ENCODE measurements at regions not wholly inside any gene's neighbourhood (a gene's known extent, or its start where the extent isn't known, plus 50 kb on each side); places are given as distances from the start of the nearest gene placed in this dataset.

DNA sequence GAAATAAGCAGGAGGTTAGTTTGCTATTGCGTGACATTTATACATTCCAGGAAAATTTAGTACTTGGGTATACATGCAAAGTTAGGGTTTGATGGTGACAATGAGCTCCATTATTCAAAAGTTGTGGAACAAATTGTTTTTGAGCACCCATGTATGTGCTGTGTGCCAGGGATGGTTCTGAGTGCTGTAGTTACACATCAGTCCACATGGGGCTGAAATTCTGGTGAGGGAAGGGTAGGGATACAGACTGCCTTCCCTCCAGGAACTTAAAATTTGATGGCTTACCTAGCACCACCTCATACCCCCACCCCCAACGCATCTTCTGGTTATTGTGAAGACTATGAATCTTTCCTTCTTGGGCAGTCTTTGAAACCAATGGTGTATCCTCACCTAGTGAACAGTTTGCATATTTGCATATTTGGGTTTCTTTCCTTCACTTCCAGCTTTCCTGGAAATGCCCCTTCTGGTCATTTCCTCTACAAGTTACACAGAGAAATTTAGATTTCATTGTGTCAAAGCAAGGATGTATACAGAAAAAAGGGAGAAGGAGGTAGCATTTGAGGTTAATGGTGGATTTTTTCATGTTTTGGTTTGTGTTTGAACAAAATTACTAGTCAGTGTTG, 222.0 kb upstream of the IL12A start:
- no peak for DNase-seq
- no peak for TF ChIP-seq POLR2AphosphoS5 (IDR thresholded peaks at IDR 0.05)
- TF ChIP-seq, protein P1, sequence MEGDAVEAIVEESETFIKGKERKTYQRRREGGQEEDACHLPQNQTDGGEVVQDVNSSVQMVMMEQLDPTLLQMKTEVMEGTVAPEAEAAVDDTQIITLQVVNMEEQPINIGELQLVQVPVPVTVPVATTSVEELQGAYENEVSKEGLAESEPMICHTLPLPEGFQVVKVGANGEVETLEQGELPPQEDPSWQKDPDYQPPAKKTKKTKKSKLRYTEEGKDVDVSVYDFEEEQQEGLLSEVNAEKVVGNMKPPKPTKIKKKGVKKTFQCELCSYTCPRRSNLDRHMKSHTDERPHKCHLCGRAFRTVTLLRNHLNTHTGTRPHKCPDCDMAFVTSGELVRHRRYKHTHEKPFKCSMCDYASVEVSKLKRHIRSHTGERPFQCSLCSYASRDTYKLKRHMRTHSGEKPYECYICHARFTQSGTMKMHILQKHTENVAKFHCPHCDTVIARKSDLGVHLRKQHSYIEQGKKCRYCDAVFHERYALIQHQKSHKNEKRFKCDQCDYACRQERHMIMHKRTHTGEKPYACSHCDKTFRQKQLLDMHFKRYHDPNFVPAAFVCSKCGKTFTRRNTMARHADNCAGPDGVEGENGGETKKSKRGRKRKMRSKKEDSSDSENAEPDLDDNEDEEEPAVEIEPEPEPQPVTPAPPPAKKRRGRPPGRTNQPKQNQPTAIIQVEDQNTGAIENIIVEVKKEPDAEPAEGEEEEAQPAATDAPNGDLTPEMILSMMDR (IDR thresholded peaks at IDR 0.05 in 8 of 11, conservative IDR thresholded peaks at IDR 0.05 in 3 of 11): peak in 4 of 11 experiments; percentile 14 to 42 (median 26)
- H3K9me3 ChIP-seq: no peaks in the 10 kb centered on the region
- peak overlapping the region in 1 of 8 donors; percentile 83 for H3K4me3 ChIP-seq
- intact Hi-C loops (cut with DNase I; ENCODE audit: low total_unique reads): no loop called here
- H3K27ac ChIP-seq: no peak overlapping the region
- peaks cover 0 to 50% (median 37%) of the 10 kb centered on the region in 6 donors for H3K4me1 ChIP-seq
- H3K36me3 ChIP-seq: no peaks in the 10 kb centered on the region
- 89 to 96% (median 94%) methylated on average over 2 of the region's 2 CpGs for WGBS, 5 donors
- H3K27me3 ChIP-seq (replicated peaks in 1 of 7): peaks cover 0 to 54% (median 30%) of the 10 kb centered on the region in 7 donors

DNA sequence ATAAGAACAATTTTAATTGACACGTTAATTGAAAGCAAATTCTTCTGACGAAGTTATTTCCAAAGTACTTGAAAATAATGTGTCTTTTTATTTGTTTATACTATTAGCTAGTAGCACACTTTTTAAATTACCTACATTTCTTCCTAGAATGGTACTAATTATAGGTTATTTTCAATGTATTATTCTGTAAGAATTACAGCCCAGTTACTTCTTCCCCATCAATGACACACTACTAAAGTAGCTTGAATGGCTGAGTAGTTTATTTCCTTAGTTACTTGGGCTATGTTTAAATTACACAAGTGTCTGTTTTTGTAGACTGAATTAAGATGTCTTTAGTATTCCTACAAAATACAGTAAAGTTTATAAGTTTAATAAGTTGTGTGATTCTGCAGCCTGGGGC, 217.6 kb upstream of the IL12A start:
- peaks cover 0 to 10% (median 2%) of the 10 kb centered on the region in 7 donors for H3K27me3 ChIP-seq (replicated peaks in 1 of 7)
- no peak overlapping the region for H3K27ac ChIP-seq
- TF ChIP-seq POLR2A (IDR thresholded peaks at IDR 0.05) (no peak), POLR2AphosphoS5 (IDR thresholded peaks at IDR 0.05) (no peak)
- TF ChIP-seq, protein P1 (IDR thresholded peaks at IDR 0.05 in 8 of 11, conservative IDR thresholded peaks at IDR 0.05 in 3 of 11): no peak
- WGBS, 5 donors: 86 to 94% (median 88%) methylated on average over 2 of the region's 2 CpGs
- no peak overlapping the region for H3K4me3 ChIP-seq
- intact Hi-C loops (cut with DNase I; ENCODE audit: low total_unique reads): no loop called here
- H3K36me3 ChIP-seq: no peaks in the 10 kb centered on the region
- no peaks in the 10 kb centered on the region for H3K9me3 ChIP-seq
- DNase-seq: no peak
- peaks cover 0 to 10% (median 5%) of the 10 kb centered on the region in 6 donors for H3K4me1 ChIP-seq

- H3K27ac ChIP-seq: no peak overlapping the region
- no peaks in the 10 kb centered on the region for H3K9me3 ChIP-seq
- peaks cover 0 to 6% (median 0%) of the 10 kb centered on the region in 6 donors for H3K4me1 ChIP-seq
- 91 to 98% (median 93%) methylated on average over 11 of the region's 11 CpGs for WGBS, 5 donors
- peaks cover 0 to 5% (median 0%) of the 10 kb centered on the region in 7 donors for H3K27me3 ChIP-seq (replicated peaks in 1 of 7)
- H3K4me3 ChIP-seq: no peak overlapping the region
- H3K36me3 ChIP-seq: no peaks in the 10 kb centered on the region
- TF ChIP-seq POLR2A (IDR thresholded peaks at IDR 0.05) (no peak), POLR2AphosphoS5 (IDR thresholded peaks at IDR 0.05) (no peak)
- TF ChIP-seq, protein P1 (IDR thresholded peaks at IDR 0.05 in 8 of 11, conservative IDR thresholded peaks at IDR 0.05 in 3 of 11): no peak
- DNase-seq: no peak
- intact Hi-C loops (cut with DNase I; ENCODE audit: low total_unique reads): no loop called here
Measured at GRCh38 chr3:159771865-159772611, 216.6 kb upstream of the IL12A start.

GRCh38 chr3:159773706-159774105, 214.9 kb upstream of the IL12A start:
- no peak overlapping the region for H3K4me3 ChIP-seq
- 90 to 97% (median 96%) methylated on average over 3 of the region's 3 CpGs for WGBS, 5 donors
- TF ChIP-seq POLR2A (IDR thresholded peaks at IDR 0.05): no peak
- TF ChIP-seq POLR2AphosphoS5 (IDR thresholded peaks at IDR 0.05): no peak
- TF ChIP-seq, protein P1 (IDR thresholded peaks at IDR 0.05 in 8 of 11, conservative IDR thresholded peaks at IDR 0.05 in 3 of 11): no peak
- H3K27ac ChIP-seq: no peak overlapping the region
- intact Hi-C loops (cut with DNase I; ENCODE audit: low total_unique reads): no loop called here
- no peaks in the 10 kb centered on the region for H3K36me3 ChIP-seq
- no peaks in the 10 kb centered on the region for H3K9me3 ChIP-seq
- peaks cover 0 to 5% (median 0%) of the 10 kb centered on the region in 7 donors for H3K27me3 ChIP-seq (replicated peaks in 1 of 7)
- no peak for DNase-seq
- peaks cover 0 to 6% (median 0%) of the 10 kb centered on the region in 6 donors for H3K4me1 ChIP-seq

Data from spleen (tissue), 11 donors.